ENCODE measurements at regions not wholly inside any gene's neighbourhood (a gene's known extent, or its start where the extent isn't known, plus 50 kb on each side); places are given as distances from the start of the nearest gene placed in this dataset.

DNA sequence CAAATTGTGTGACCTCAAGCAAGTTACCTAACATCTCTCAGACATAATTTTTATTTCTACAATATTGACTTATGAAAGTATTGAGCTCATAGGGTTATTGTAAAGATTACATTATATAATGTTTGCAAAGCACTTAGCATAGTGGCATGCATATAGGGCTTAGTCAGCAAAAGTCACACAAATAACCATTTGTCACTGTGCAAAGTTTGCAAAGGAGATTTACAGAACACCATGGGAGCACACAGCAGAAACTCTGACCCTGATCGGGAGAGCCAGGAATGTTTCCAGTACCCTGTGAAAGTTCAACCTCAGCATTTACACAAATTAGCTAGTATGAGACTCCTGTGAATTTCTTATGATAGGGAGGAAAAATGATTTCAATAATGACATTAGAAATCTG, 804.6 kb upstream of the RAG2 start:
- H3K4me1 ChIP-seq (ENCODE audit: control insufficient read depth in 1 of 2, insufficient read depth in 1 of 2, low read depth in 1 of 2, low read length in 1 of 2): no peaks in the 10 kb centered on the region
- no peak overlapping the region for H3K27ac ChIP-seq
- H3K27me3 ChIP-seq: no peaks in the 10 kb centered on the region
- no peaks in the 10 kb centered on the region for H3K9me3 ChIP-seq
- TF ChIP-seq, protein P1, sequence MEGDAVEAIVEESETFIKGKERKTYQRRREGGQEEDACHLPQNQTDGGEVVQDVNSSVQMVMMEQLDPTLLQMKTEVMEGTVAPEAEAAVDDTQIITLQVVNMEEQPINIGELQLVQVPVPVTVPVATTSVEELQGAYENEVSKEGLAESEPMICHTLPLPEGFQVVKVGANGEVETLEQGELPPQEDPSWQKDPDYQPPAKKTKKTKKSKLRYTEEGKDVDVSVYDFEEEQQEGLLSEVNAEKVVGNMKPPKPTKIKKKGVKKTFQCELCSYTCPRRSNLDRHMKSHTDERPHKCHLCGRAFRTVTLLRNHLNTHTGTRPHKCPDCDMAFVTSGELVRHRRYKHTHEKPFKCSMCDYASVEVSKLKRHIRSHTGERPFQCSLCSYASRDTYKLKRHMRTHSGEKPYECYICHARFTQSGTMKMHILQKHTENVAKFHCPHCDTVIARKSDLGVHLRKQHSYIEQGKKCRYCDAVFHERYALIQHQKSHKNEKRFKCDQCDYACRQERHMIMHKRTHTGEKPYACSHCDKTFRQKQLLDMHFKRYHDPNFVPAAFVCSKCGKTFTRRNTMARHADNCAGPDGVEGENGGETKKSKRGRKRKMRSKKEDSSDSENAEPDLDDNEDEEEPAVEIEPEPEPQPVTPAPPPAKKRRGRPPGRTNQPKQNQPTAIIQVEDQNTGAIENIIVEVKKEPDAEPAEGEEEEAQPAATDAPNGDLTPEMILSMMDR (IDR thresholded peaks at IDR 0.05): no peak
- H3K36me3 ChIP-seq: no peaks in the 10 kb centered on the region
- no peak overlapping the region for H3K4me3 ChIP-seq (ENCODE audit: low read depth in 1 of 2, low read length in 1 of 2)

DNA sequence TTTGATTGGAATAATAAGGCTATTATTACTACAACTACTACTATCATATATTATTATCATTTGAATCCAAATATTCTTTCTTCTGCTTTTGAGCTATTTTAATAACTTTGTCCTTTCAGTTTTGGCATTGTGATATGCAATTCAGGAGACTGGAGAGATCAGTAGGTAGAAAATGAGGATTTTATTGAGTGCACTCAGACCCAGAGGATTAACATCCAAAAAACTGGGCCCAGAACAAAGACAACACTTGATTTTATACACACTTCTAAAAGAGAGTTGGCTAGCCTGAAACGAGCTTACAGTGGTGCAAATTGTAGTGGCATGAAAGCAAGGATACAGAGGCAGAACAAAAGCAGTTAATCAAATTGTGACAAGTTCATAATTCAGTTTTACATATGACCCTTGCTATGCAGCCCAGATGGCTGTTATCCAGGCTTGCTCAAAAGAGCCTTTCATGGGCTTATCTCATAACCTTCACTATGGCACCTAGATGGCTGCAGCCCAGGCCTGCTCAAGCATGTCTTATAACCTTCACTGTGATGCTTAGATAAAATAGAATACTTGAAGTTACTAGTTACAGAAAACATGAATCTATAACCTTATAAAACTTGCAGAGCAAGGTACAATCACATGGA, 796.3 kb upstream of the RAG2 start:
- H3K4me1 ChIP-seq (ENCODE audit: control insufficient read depth in 1 of 2, insufficient read depth in 1 of 2, low read depth in 1 of 2, low read length in 1 of 2): no peaks in the 10 kb centered on the region
- no peak overlapping the region for H3K27ac ChIP-seq
- no peak overlapping the region for H3K4me3 ChIP-seq (ENCODE audit: low read depth in 1 of 2, low read length in 1 of 2)
- TF ChIP-seq, protein P1 (IDR thresholded peaks at IDR 0.05): no peak
- no peaks in the 10 kb centered on the region for H3K36me3 ChIP-seq
- H3K27me3 ChIP-seq: no peaks in the 10 kb centered on the region
- H3K9me3 ChIP-seq: no peaks in the 10 kb centered on the region

DNA sequence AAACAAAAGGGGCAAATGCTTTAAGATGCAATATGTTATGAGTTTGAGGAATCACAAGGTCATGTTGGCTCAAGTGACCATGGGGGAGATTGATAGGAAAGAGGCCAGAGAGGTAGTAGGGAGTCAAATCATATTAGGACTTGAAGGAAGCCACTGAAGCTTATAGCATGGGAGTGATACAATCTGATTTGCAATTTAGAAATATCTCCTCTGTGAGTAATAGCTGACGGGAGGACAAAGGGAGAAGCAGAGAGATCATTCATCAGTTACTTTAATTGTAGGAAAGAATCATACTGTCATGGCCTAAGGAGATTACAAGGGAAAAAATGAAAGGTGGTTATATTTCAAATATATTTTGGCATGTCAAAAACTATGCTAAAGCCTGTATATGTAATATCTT, 793.6 kb upstream of the RAG2 start:
- H3K27ac ChIP-seq: no peak overlapping the region
- H3K9me3 ChIP-seq: no peaks in the 10 kb centered on the region
- H3K36me3 ChIP-seq: no peaks in the 10 kb centered on the region
- TF ChIP-seq, protein P1 (IDR thresholded peaks at IDR 0.05): no peak
- H3K27me3 ChIP-seq: no peaks in the 10 kb centered on the region
- no peak overlapping the region for H3K4me3 ChIP-seq (ENCODE audit: low read depth in 1 of 2, low read length in 1 of 2)
- no peaks in the 10 kb centered on the region for H3K4me1 ChIP-seq (ENCODE audit: control insufficient read depth in 1 of 2, insufficient read depth in 1 of 2, low read depth in 1 of 2, low read length in 1 of 2)

DNA sequence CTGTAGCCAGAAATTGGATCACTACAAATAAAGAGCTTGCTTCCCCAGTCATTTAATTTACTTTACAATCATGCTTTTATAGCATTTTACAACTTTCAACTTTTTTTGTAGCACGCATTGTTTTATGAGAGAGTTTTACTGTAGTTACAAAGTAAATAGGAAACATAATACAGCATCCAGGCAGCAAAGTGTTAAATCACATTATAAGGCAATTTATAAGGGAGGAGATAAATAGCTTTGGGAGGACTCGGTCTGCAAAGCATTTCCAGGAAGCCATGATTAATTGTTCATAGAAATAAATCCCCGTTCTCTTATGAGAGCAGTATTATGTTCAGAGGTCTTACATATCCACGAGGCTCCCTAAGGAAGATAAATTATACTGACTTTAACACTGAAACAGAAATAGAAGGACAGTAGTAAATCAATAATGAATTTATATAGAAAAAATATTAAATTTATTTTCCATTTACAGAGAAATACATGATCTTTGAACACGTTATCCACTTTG, 792.6 kb upstream of the RAG2 start:
- TF ChIP-seq, protein P1 (IDR thresholded peaks at IDR 0.05): no peak
- Histone ChIP-seq H3K36me3 (no peaks in the 10 kb centered on the region), H3K27ac (no peak overlapping the region), H3K4me1 (ENCODE audit: control insufficient read depth in 1 of 2, insufficient read depth in 1 of 2, low read depth in 1 of 2, low read length in 1 of 2) (no peaks in the 10 kb centered on the region), H3K27me3 (no peaks in the 10 kb centered on the region), H3K9me3 (no peaks in the 10 kb centered on the region), H3K4me3 (ENCODE audit: low read depth in 1 of 2, low read length in 1 of 2) (no peak overlapping the region)

DNA sequence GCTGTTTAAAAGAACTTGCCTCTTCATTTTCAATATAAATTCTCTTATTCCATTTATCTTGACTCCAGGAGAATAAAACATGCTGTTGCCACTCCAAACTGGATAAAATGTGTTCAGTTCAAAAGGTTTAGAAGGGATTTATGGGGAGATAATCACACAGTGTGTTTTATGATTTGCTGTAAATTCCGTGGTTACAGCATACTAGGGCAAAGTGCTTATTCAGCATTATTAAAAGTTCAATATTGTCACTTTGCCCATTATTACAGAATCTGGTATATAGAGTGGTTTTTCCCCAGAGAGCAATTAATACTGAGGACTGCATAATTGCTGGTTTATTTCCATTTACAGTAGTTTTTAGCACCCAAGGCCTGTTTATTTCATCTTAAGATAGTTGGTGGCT, 780.9 kb upstream of the RAG2 start:
- Histone ChIP-seq H3K27me3 (no peaks in the 10 kb centered on the region), H3K4me1 (ENCODE audit: control insufficient read depth in 1 of 2, insufficient read depth in 1 of 2, low read depth in 1 of 2, low read length in 1 of 2) (no peaks in the 10 kb centered on the region), H3K9me3 (no peaks in the 10 kb centered on the region), H3K27ac (no peak overlapping the region), H3K36me3 (no peaks in the 10 kb centered on the region), H3K4me3 (ENCODE audit: low read depth in 1 of 2, low read length in 1 of 2) (no peak overlapping the region)
- TF ChIP-seq, protein P1 (IDR thresholded peaks at IDR 0.05): no peak

All from neutrophil (primary cell).